ENCODE measurements at regions not wholly inside any gene's neighbourhood (a gene's known extent, or its start where the extent isn't known, plus 50 kb on each side); places are given as distances from the start of the nearest gene placed in this dataset.

GRCh38 chr13:54367639-54368271 lies 1339.1 kb downstream of the OLFM4 start:
- H3K9me3 ChIP-seq (ENCODE audit: low read length) = no peaks in the 10 kb centered on the region
- H3K4me2 ChIP-seq (ENCODE audit: low read length) = no peak overlapping the region
- ChIA-PET POLR2A (ENCODE audit: unreplicated experiment) (no interaction called here), CTCF (no interaction called here)
- no peak for TF ChIP-seq EZH2phosphoT487 (IDR thresholded peaks at IDR 0.05; ENCODE audit: borderline replicate concordance, low read length)
- no peak for TF ChIP-seq EZH2 (IDR thresholded peaks at IDR 0.05; ENCODE audit: low read length, unreplicated experiment)
- TF ChIP-seq CTCF (conservative IDR thresholded peaks at IDR 0.05; ENCODE audit: low read depth, low read length) = no peak
- H2AFZ ChIP-seq (ENCODE audit: low read length) = no peak overlapping the region
- ATAC-seq = no peak
- no peak overlapping the region for H3K27ac ChIP-seq (ENCODE audit: low read length)
- no peaks in the 10 kb centered on the region for H3K79me2 ChIP-seq (ENCODE audit: low read length)
- no peaks in the 10 kb centered on the region for H3K4me1 ChIP-seq (ENCODE audit: insufficient read depth, low read length)
- no peaks in the 10 kb centered on the region for H3F3A ChIP-seq (ENCODE audit: low read length, unreplicated experiment)
- no peaks in the 10 kb centered on the region for H3K36me3 ChIP-seq (ENCODE audit: low read depth, low read length)
- intact Hi-C loops (cut with micrococcal nuclease) = no loop called here
- no TSS peak for BruUV-seq (replicated peaks)
- DNase-seq = no peak
- H3K9me2 ChIP-seq (replicated peaks; ENCODE audit: low read length) = no peaks in the 10 kb centered on the region
- H3K27me3 ChIP-seq (ENCODE audit: low read length) = no peaks in the 10 kb centered on the region
- H3K9ac ChIP-seq (ENCODE audit: low read length) = no peak overlapping the region
- H4K20me1 ChIP-seq (ENCODE audit: low read length) = no peaks in the 10 kb centered on the region
- no peak overlapping the region for H3K4me3 ChIP-seq (ENCODE audit: low read length)

- ATAC-seq (no peak), DNase-seq (no peak)
- Histone ChIP-seq H3K36me3 (ENCODE audit: low read depth, low read length) (no peaks in the 10 kb centered on the region), H3K4me1 (ENCODE audit: insufficient read depth, low read length) (no peaks in the 10 kb centered on the region), H3K27ac (ENCODE audit: low read length) (no peak overlapping the region), H3K4me3 (ENCODE audit: low read length) (no peak overlapping the region), H2AFZ (ENCODE audit: low read length) (no peak overlapping the region), H3K27me3 (ENCODE audit: low read length) (no peaks in the 10 kb centered on the region), H3K9ac (ENCODE audit: low read length) (no peak overlapping the region), H3K9me2 (replicated peaks; ENCODE audit: low read length) (no peaks in the 10 kb centered on the region), H3K9me3 (ENCODE audit: low read length) (no peaks in the 10 kb centered on the region), H3F3A (ENCODE audit: low read length, unreplicated experiment) (no peaks in the 10 kb centered on the region), H3K4me2 (ENCODE audit: low read length) (no peak overlapping the region), H3K79me2 (ENCODE audit: low read length) (no peaks in the 10 kb centered on the region), H4K20me1 (ENCODE audit: low read length) (no peaks in the 10 kb centered on the region)
- ChIA-PET CTCF (no interaction called here), POLR2A (ENCODE audit: unreplicated experiment) (no interaction called here)
- TF ChIP-seq EZH2phosphoT487 (IDR thresholded peaks at IDR 0.05; ENCODE audit: borderline replicate concordance, low read length) (no peak), EZH2 (IDR thresholded peaks at IDR 0.05; ENCODE audit: low read length, unreplicated experiment) (no peak), CTCF (conservative IDR thresholded peaks at IDR 0.05; ENCODE audit: low read depth, low read length) (no peak)
- intact Hi-C loops (cut with micrococcal nuclease) = no loop called here
- BruUV-seq (replicated peaks) = no TSS peak
Observed at GRCh38 chr13:54368387-54368786, 1339.8 kb downstream of the OLFM4 start.

- no peak for TF ChIP-seq EZH2phosphoT487 (IDR thresholded peaks at IDR 0.05; ENCODE audit: borderline replicate concordance, low read length)
- TF ChIP-seq CTCF (conservative IDR thresholded peaks at IDR 0.05; ENCODE audit: low read depth, low read length) = no peak
- TF ChIP-seq EZH2 (IDR thresholded peaks at IDR 0.05; ENCODE audit: low read length, unreplicated experiment) = no peak
- CTCF ChIA-PET = no interaction called here
- no peaks in the 10 kb centered on the region for H3K79me2 ChIP-seq (ENCODE audit: low read length)
Observed at GRCh38 chr13:54373211-54373610, 1344.6 kb downstream of the OLFM4 start.

More at GRCh38 chr13:54373211-54373610, 1344.6 kb downstream of the OLFM4 start:
- intact Hi-C loops (cut with micrococcal nuclease) = no loop called here
- Histone ChIP-seq H3F3A (ENCODE audit: low read length, unreplicated experiment) (no peaks in the 10 kb centered on the region), H4K20me1 (ENCODE audit: low read length) (no peaks in the 10 kb centered on the region), H3K4me3 (ENCODE audit: low read length) (no peak overlapping the region), H3K9me2 (replicated peaks; ENCODE audit: low read length) (no peaks in the 10 kb centered on the region), H3K27ac (ENCODE audit: low read length) (no peak overlapping the region), H3K27me3 (ENCODE audit: low read length) (no peaks in the 10 kb centered on the region), H2AFZ (ENCODE audit: low read length) (no peak overlapping the region), H3K36me3 (ENCODE audit: low read depth, low read length) (no peaks in the 10 kb centered on the region), H3K4me1 (ENCODE audit: insufficient read depth, low read length) (no peaks in the 10 kb centered on the region), H3K4me2 (ENCODE audit: low read length) (no peak overlapping the region), H3K9me3 (ENCODE audit: low read length) (no peaks in the 10 kb centered on the region), H3K9ac (ENCODE audit: low read length) (no peak overlapping the region)
- BruUV-seq (replicated peaks) = no TSS peak
- ATAC-seq (no peak), DNase-seq (no peak)
- POLR2A ChIA-PET (ENCODE audit: unreplicated experiment) = no interaction called here

All from PC-3 (cell line).